DMS153 treated with DMSO at 0.1 percent for 48 hours (cell line): ENCODE measurements at regions not wholly inside any gene's neighbourhood (a gene's known extent, or its start where the extent isn't known, plus 50 kb on each side); places are given as distances from the start of the nearest gene placed in this dataset.

Experiments used
- DNase-seq: peaks from one replicate; lab custom pipeline; 2025; ENCODE audit not compliant: unreplicated experiment; lab: John Stamatoyannopoulos, UW

DNA sequence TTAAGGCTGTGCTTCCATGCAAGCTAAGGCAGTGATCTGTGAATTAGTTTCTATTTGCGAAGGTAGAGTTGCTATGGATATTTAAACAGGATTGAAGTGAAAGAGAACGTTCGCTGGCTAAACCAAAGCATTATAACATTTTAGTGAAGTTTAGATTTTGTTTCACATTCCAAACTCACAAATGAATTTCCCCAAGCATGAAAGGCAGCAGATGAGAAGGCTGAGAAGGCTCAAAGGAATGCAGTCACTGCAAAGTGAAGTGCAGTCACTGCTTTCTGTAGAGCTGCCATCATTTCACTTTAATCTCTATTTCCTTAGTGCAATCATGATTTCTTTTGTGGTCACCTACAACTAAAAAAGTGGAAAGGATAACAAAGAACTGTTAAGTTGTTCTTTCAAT, 334.7 kb upstream of the NR3C2 start:
- DNase-seq: no peak

DNA sequence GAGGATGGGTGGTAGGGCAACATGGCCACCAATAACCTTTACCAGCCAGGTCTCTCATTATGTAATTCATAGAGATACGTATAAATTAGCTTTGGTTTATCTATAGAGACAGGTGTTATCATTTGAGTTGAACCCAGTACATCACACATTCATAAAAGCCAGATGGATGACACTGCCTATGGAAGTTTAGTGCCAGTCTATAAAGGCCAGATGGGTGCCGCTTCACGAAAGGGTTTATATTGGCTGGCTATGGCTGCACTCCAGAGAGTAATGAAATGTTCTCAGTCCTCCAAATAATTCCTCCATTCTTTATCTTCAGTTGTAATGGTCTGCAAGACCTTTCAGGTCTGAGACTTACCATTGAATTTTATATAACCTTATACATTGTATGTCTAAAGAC, 331.9 kb upstream of the NR3C2 start:
- DNase-seq: no peak

DNA sequence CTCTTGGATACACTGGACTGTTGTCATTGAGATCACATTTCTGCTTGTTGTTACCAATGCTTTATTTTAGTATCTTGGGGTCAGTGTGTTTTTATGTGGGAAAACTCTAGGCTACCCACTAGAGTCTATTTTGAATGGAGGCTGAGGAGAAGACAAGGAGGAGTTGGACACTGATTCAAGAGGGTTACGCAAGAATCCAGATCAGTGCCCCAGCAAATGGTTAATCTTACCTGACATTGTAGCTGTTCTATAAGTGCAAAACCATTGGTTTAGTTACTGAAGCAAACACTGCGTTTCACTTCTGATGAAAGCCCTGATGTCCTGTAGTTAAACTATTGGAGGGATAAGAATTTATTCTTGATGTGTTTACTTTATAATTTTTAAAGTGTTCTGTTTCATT, 331.1 kb upstream of the NR3C2 start:
- no peak for DNase-seq

DNA sequence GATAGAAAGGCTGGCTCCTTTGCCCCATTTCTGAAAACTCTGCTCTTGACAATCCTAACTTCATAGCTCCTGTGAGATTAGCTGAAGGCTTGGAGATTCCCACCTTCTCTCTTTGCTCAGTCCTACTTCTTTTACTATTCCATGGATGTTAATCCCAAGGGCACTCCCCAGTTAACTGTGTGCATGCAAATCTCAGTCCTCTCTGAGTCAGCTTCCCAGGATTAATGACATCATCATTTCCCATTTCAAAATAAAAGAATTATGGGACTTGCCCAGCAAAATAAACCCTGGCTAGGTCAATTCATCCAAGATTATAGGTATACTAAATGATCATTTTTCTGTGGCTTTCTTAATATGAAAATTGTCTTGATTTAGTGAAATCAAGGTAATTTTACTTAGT, 328.6 kb upstream of the NR3C2 start:
- no peak for DNase-seq

DNA sequence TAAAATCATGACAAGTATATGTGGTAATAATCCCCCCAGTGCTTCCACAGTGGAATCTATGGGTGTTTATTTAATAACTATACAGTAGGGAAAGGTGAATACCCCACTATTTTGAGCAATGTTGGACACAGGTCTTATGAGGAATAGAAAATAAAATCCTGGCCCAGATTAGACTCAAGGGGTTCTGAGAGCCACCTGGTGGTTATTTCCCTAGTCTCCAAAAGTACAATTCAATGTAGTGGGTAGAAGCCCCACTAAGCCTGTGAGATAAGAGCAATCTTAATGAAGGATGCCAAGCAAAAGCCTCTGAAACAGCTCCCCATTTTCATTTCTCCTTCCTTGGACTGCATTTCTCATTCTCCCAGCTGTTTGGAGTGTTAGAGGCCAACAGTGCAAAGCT, 328.2 kb upstream of the NR3C2 start:
- DNase-seq: no peak

DNA sequence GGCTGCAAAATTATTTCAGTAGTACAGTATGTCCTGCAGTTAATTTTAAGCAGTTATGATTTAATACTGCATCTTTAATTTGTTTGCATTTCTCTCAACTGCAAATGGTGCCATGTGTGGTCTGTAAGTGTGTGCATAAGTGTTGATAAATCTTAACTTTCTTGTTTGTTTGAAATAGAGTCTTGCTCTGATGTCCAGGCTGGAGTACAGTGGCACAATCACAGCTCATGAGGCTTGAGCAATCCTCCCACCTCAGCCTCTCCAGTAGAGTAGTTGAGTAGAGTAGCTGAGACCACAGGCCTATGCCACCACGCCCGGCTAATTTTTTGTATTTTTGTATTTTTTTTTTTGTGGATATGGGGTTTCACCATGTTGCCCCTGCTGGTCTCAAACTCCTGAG, 322.5 kb upstream of the NR3C2 start:
- DNase-seq: no peak

DNA sequence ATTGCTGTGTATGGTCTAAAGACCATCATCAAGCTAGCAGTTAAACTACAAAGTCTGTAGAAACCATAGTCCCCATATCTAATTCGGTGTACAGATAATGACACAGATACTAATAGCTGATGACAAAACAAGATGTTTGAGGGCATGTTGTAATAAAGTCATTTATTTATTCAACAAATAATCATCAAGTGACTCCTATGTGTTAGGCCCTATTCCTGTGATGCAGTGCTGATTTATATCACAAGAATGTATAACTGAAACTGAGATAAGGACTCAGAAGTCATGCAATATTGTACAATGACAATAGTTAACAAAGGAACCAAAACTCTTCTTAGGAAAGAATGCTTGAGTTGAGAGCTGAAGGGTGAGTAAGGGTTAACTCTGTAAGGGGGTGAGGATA, 315.0 kb upstream of the NR3C2 start:
- DNase-seq: no peak

DNA sequence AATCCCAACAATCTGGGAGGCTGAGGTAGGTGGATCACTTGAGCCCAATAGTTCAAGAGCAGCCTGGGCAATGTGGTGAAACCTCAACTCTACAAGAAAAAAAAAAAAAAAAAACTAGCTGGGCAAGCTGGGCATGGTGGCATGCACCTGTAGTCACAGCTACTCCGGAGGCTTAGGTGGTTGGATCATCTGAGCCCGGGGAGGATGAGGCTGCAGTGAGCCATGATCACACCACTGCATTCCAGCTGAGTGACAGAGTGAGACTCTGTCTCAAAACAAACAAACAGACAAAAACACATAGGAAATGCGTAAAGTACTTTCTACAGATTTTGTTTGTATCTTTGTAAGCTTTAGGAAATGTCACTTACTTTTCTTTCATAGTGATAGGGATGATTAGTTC, 307.2 kb upstream of the NR3C2 start:
- no peak for DNase-seq

DNA sequence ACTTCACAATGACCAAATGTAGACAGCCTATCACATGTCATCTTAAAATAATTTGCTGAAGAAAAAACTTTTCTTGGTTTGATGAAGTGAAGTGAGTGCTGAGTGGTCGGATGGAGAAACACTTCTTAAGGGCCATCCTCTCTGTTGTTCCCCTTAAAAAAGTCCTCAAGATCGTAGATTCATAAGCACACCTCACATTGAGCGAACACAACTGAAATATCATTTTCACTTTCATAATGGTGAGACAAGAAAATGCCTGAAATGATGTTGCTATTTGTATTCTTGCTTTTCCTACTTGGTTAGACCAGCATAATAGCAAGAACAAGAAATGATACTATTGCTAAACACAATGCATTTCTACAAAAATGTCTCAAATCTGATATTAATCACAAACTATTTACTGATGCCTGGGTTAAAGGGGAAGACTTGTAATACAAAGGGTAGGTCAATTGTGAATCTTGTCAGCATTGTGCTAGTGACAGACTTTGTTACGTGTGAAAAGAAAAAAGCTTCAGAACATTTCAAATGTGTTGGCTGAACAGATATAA, 305.6 kb upstream of the NR3C2 start:
- no peak for DNase-seq

DNA sequence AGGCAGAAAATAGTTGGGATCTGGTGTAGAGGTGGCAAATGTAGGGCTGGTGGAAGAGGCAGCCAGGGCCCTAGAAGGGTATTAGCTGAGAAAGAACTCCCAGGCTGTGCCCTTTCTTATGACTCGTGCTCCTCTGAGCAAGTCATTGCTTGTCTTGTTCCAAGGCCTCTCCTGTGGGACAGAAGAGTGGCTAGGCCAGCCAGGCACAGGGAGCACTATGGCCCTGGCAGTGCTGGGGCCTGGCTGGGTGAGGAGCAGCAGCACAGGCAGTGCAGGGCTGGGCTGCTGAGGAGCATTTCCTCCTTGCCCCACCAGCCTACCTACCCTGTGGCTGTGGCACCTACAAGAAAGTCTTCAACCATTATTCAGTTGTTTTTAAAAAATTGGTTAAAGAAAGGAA, 298.5 kb upstream of the NR3C2 start:
- DNase-seq: no peak

DNA sequence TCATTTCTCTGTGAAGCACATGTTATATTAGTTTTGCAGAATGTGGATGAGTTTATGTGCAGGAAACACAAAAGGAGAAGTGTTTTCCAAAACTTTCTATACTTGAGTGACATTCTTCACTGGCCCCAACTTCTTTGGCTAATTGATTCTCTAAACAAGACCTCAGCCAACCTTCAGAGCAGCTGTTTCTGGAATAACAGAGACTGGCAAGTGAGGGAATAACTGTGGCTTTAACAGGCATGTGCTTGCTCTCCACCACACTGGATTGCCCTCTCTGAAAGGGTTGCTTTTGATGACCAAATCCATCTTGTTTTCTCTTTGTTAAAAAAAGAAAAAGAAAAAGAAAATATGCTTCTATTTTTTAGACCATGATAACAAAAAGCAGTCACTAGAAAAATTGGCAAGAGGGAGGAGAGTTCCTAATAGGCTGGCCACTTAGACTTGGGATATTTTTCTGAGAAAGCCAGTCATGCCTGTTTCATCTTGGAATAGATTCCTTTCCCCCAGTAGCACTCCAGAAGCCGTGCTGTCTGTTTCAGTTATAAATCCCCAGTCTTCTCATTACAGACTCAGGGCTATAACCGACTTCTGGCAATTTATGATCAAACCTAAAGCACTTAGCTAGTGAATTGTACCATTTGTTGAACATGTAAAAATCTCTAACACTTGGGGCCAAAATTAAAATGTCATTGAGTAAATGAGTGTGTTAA, 295.0 kb upstream of the NR3C2 start:
- no peak for DNase-seq

DNA sequence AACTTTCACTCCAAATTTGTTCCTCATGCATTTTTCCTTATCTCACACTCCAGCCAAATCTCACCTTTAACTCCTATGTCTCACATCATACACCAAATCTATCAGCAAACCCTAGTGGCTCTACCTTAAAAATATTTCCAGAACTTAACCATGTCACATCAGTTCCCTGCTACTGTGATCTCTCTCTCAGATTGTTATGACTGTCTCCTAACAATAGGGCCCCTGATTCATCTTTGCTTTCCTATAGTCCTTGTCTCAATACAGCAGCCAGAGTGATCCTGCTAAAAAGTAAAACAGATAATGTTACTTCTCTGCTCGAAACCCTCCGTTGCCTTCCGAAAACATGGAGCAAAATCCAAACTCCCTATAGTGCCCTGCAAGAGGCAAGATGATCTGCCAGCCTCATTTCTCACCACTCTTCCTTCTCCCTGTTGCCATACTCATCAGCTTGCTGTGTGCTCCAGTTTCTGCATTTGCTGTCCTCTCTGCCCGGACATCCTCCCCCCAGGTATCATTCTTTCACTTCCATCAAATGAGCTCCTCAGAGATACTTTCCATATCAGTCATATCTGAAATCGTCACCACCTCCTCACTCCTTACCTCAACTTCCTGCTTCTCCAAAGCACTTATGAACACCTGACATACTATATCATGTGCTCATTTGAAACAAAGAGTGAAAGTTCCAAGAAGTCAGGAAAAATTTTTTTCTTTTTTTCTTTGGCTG, 293.4 kb upstream of the NR3C2 start:
- no peak for DNase-seq

DNA sequence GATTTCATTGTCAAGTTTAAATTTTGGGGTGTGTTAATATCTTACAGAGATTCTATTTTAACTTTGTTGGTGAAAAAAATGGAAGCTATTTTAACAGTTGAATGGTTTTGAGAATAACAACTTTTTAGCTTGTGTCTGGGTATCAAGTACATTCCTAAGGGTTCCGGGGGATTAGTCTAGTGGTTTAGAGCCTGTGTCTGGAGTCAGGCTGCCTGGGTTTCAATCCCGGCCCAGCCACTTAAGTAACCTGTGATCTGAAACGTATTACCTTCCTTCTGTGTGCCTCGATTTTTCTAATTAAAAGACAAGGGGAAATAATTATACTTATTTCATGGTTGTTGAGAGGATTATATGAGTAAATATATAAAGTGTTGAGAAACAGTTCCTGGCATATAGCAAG, 288.6 kb upstream of the NR3C2 start:
- DNase-seq: no peak

DNA sequence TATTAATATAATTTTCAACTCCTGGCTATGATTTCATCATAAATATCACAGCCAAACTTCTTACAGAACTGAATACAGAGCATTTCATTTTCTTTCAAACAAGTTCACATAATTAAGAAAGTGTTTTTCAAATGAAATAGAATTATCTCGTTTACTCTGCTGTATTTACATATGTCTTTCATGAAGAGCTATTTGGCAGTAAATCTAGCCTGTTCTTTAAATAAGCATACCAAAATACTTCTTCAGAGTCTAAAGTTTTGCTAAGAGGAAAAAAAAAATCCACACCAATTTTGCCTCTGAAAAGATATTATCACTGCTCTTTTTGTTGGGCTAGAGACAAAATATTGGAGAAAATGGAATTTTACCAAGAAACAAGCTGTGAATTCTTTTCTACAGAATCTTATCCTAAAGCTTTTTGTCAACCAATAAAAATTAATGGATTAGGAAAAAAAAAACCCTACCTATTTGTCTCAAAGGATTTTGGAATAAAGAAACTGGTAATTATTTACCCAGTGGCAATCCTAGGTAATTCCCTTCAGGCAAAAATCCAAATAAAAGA, 287.9 kb upstream of the NR3C2 start:
- DNase-seq: no peak

DNA sequence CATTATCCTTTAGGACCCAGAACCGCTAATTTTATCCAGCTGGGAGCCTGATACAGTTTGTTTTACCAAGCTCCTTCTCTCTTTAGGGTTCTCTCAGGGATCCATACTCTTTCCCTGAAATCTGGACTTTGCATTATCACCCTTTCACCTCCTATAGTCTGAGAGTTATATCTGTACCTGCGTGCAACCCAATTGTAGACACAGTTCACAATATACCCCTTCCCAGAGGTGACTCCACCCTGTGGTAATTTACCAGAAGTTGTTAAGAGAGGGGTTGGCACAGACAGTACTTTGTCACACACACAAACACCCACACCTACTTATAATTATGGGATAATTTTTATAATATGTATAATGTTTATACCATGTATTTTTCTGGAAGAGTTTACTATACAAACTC, 275.8 kb upstream of the NR3C2 start:
- DNase-seq: no peak

DNA sequence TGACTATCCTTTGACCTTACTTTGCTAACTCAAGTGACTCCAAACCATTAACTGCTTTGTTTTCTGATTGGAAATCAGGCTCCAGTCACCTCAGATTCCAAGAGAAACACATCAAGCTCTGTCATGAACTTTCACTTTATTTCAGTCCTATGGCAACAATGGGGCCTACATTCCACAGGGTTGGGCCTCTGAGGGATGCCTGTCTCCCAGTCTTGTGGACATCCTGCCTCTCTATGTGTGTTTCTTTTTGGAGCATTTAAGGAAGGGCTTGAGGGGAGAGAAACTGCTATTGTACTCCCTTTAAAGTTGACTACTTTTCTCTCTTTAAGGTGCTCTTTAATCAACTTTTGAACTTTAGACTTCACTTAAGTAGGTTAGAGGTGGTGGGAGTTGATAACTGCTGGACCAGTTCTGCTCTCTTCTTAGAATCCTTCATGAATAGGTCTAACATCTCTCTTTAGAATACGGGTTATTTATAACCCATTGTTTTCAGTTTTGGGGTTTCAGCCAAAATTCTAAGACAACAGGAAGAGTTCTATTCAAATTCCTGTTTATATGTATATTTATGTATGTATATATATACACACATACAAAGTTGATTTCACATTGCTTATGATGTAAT, 274.3 kb upstream of the NR3C2 start:
- no peak for DNase-seq

DNA sequence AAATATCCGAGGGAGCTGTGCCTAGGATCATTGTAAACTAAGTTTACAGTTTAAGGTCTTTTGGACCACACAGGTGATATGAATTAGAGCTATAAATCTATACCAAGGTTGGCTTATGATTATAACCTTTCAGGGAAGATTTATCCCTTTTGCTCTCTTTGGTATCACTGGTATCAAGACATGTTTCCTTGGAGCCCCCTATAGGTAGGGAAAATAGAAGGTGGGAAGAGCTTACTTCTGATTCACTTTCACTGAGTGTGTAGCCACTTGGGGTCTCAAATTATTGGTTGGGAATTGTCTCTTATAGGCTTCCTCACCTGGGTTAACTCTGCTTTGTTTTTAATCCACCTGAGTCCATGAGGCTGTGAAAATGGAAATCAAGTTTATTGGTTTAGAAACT, 262.1 kb upstream of the NR3C2 start:
- DNase-seq: no peak

DNA sequence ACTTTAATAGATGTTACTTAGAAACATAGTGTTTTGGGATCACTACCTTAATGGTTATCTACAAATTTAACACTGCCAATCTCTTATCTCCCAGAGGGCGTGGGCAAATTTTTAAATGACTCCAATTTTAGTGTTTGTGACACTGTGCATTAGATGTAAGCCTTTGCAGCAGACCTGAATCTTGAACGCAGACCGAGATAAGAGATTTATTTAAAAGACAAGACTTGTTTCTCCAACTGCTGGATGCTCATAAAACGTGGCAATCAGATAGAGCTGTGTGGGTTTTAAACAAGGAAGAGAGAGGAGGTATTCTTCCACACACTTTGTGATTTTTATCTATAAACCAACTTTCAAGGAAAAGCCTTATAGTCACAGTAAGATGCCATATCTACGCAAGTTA, 252.5 kb upstream of the NR3C2 start:
- DNase-seq: no peak

DNA sequence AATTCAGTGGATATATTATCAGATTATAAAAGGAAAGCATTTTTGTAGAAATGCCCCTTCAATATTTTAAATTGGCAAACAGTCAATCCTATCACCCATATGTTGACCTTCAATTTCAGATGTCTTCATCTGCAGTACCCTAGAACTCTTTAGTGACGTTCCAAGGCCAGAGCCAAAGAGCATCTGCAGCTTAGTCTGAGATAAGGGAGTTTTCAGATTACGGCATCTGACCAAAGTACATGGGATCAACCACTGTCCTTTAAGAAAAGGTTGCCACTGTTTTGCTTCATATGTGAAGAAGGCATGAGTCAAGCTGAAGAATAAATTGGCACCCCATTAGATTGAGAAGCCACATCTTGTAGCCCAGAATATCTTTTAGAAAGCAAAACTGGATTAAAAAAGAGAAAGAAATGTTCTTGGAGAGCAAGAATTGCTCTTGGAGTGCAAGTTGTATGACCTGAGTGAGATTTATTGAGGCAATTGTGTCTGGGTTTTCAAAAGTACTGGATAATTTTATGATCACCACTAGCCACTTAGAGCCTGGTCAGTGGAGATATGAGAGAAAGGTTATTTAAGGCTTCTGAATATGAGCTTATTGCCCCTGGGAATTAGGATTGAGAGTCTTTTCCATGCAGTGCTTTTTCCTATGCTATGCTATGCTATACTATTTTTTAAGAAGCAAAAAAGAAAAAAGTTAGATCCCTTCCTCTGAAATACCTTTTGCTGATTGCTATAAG, 251.9 kb upstream of the NR3C2 start:
- no peak for DNase-seq

DNA sequence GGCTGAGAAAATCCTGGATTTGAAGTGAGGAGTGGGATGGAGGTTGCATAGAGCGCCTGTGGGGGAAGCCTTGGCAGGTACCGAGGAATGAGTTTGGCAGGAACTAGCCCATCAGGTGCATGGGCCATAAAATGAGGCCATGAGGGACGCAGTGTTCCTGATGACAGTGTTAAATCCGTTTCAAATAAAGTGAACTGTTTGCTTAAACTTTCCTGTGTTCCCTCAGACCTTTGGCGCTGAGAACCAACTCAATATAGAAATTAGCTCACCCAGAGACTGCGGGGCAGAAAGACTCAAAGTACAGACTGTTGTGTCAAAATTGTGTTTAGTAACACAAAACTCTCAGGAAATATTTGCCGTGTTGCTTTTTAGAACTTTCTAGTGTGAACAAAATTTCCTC, 250.0 kb upstream of the NR3C2 start:
- DNase-seq: no peak

DNA sequence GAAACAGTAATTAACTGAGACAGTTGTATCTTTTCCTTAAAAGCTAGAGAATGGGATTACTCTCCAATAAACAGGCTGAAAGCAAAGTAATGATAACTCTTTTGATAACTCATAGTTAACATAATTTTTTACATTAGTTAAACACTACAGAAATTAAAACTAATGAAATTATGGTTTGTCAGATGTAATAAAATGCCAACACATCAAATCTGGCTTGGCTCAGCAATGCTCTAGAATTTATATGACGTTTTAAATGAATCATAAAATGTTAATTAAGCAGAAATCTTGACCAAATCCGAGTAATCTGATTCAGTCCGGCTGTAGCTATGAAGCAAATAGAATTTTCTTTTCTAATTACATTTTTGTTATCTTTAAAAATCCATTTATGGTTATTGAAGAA, 244.2 kb upstream of the NR3C2 start:
- no peak for DNase-seq
